Endothelial cell of hepatic sinusoid (primary cell): ENCODE measurements at regions not wholly inside any gene's neighbourhood (a gene's known extent, or its start where the extent isn't known, plus 50 kb on each side); places are given as distances from the start of the nearest gene placed in this dataset.

Experiments used
- in situ Hi-C: cut with HindIII; loops from 2 replicates; pipeline ENCODE4 v1.10.0; 2017; ENCODE audit warnings: low sequenced_read_pairs

DNA sequence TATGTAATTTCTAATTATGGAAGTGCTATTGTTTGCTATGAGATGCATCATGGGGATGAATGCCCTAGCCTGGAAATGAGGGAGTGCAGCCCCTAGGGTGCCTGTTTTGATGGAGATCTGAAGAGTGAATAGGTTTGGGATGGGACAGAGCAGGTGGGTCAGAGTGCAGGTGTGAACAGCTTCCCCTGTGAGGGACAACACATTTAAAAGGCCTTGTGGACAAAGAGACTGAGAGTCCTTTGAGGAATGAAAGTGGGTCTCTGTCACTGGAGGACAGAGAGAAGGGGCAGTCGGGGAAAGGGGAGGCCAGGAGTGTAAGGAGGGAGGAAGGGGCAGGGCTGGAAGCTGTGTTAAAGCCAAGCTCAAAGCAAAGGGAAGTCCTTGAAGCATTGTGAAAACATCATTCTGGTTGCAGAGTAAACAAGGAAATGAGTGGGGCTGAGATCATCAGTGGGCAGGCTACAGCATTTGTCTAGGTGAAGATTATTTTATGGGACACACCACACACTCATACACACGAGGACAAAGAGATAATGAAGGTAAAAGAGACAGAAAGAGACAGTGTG, 877.6 kb downstream of the SLC4A3 start:
- in situ Hi-C loops, result no loop called here

GRCh38 chr2:220506466-220506865, 879.0 kb downstream of the SLC4A3 start:
- in situ Hi-C loops, result no loop called here

- in situ Hi-C loops, result no loop called here
Measured at GRCh38 chr2:220509096-220509757, 881.8 kb downstream of the SLC4A3 start.

DNA sequence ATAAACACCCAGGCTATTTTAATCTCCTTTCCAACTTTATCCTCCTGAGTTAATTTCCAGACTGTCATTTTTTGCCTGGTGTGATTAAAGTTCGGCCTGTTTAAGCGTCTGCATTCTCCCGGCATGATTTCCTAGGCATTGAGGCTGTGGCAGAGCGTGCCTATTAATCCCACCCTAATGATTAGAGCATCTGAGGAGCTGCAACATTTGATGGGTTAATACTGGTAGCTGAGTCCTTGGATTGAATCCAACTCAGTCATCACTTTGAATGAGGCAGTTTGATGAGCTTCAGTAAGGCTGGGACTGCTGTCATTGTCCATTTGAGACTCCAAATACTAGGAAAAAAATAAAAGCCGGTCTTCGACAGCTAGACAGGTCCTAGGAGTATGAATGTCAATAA, 882.5 kb downstream of the SLC4A3 start:
- in situ Hi-C loops, result no loop called here

GRCh38 chr2:220510668-220511067, 883.2 kb downstream of the SLC4A3 start:
- in situ Hi-C loops, result no loop called here

DNA sequence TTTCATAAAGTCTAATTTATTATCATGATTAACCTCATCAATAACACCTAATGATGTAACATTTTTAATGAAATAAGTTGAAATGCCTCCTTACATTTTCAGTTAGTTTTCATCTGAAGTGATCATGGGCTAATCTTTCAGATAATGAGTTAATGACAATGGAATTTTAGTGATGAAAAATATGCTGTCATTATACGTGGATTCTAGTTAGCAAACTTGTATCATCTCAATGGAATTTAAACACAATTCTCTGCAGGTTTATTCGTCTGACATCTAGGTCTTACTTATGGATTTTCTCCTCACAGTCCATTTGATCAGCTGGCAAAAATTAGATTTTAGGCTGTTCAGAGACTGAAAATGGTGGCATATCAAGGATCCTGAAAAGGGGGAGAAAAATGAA, 885.0 kb downstream of the SLC4A3 start:
- in situ Hi-C loops, result no loop called here

- in situ Hi-C loops, result no loop called here
Measured at GRCh38 chr2:220513573-220514288, 886.3 kb downstream of the SLC4A3 start.

GRCh38 chr2:220521551-220521950, 894.1 kb downstream of the SLC4A3 start:
- in situ Hi-C loops, result no loop called here

DNA sequence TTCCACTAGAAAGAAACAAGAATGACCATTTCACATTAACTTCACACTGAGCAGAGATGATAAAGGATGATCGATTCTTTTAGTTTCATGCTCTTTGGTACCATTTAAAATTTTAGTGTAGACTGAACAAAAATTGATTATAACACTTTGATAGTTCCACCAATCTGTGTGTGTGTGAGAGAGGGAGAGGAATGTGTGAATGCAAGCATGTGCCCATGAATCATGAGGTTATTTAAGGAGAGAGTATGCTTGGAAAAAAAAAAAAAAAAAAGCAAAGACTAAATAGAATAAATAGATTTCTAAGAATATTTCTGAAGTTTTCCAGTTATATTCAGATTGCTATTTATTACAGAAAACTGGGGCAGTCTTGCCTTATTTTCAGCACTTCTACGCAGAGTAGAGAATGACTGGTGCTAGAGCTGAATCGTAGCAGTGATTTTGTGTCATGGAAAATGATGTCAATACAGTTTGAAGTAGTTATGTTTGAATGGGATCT, 900.8 kb downstream of the SLC4A3 start:
- in situ Hi-C loops, result no loop called here

GRCh38 chr2:220531216-220531615, 903.8 kb downstream of the SLC4A3 start:
- in situ Hi-C loops, result no loop called here

- in situ Hi-C loops, result no loop called here
Measured at GRCh38 chr2:220533485-220533884, 906.1 kb downstream of the SLC4A3 start.

DNA sequence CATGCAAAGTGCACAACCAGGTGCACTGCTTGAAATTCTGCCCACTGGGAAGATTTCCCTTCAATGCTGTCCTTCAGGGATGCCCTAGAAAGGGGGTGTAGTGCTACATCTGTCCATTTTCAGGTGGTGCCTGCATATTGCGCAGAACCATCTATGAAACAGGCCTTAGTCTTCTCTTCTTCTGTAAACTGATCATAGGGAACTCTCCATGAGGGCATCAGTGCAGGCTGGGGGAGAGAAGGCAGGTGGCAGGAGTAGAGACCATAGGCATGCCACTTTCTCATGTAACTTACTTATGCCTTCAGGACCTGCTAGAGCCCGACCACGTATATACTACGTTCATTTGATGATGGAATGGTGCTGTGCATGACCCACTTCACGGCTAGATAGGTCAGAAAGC, 912.1 kb downstream of the SLC4A3 start:
- in situ Hi-C loops, result no loop called here

DNA sequence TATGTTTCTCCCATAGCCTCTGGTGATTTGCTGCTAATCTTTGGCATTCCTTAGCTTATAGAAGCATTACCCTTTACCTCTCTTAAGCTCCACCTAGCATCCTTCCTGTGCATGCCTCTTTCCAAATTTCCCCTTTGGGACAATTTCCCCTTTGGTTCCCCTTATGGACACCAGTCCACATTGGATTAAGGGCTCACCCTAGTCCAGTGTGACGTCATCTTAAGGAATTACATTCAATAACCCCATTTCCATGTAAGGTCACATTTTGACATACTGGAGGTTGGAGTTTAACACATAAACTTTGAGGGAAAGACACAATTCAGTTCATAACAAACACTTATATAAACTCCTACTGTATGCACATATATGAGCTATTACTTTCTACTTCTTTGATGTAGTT, 916.6 kb downstream of the SLC4A3 start:
- in situ Hi-C loops, result no loop called here

DNA sequence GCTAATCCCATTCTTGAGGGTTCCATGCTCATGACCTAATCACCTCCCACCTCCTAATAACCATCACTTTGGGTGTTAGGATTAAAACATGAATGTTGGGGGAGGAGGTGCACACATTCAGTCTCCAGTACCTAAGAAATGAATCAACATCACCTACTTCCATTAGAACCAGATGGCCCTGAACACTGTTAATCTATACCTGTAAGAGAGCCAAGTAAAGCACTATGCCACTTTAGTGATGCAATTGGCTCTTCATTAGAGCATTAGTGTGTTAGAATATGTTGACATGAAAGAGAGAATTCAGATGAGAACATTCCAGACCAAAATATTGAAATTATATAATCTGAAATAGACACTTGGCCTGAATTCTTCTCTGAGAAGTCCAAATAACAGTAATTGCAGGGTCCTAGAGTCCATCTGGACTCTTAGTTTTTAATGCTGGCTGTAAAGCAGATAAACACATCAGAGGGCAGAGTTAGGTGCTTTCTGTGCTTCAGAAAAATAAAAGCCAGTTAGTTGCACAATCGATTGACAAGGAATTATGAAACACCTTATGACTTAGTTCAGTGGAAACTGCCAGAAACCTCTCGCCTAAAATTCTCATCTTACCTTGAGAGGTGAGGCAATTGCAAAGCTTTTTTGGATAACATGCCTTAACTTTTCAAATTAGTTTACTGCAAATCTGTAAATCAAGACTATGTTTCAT, 923.7 kb downstream of the SLC4A3 start:
- in situ Hi-C loops, result no loop called here

DNA sequence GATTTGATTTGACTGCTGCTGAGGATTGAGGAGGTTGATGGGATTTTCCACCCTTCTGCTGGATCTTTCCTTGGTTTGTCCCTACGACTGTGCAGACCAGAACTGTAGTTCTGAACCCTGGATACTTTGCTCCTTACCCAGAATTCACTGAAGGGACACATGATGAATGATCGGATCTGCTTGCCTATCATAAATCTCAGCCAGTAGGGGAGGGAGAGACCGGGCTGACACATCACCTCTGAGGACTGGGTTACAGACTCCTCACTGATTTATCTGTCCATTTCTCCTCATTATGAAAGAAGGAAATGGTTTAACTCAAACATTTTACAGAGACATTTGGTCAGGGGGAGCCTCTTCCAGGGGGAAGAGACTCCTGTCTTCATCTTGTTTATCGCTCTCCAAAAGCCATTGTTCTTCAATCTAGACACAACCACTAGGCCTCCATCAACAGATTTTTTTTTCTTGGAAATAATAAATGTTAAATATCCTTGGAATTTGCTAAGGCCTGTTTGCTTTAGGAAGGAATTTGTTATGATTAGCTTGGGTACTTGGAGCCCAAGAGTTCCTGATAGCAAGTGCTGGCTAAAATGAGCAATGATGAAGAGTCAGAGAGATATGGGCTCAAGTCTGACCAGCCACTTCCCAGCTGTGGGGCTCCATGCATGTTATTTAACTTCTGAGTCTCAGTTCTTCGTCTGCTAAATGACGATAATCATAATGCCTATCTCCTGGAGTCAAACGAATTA, 925.5 kb downstream of the SLC4A3 start:
- in situ Hi-C loops, result no loop called here

- in situ Hi-C loops, result no loop called here
Measured at GRCh38 chr2:220555961-220556630, 928.7 kb downstream of the SLC4A3 start.

DNA sequence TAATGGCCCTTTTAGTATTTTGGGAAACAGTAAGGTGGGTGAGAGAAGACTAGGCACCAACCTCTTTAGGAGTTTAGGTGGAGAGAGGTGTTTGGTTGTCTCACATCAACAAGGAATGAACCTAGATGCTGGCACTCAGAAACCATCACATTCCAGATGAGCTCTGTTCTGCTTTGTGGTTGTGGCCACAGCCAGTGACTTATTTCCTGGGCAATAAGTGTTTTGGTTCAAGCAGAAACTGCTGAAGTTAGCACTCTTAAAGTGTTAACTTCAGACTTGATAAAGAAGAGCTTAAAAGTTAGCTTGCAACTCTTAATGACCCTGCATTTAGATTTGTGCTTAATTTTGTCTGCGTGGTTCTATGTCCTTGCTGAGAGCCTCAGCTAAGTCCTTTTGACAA, 929.2 kb downstream of the SLC4A3 start:
- in situ Hi-C loops, result no loop called here

- in situ Hi-C loops, result no loop called here
Measured at GRCh38 chr2:220560192-220560591, 932.8 kb downstream of the SLC4A3 start.

- in situ Hi-C loops, result no loop called here
Measured at GRCh38 chr2:220562375-220563140, 935.1 kb downstream of the SLC4A3 start.

DNA sequence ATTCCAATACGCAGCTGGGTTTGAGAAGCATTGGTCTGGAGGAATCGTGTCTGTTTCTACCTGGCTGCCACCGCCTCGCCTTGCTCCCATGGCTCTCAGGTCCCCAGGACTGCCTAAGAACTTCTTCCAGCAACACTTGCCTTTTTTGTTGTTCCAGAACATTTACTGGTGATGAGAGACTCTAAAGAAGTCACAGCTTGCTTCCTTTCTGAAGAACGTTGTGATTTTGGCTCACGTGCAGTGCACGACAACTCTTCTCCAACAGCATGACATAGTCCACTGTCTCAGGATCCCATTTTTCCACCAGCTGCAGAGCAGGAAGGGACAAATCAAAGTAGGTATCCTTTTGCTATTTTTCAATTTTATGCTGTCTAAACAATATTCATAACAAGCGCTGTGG, 940.9 kb downstream of the SLC4A3 start:
- in situ Hi-C loops, result no loop called here
